Aorta (tissue), 5 donors: ENCODE measurements at regions not wholly inside any gene's neighbourhood (a gene's known extent, or its start where the extent isn't known, plus 50 kb on each side); places are given as distances from the start of the nearest gene placed in this dataset.
A peak's percentile ranks its signal among the peaks of the same experiment; 100 is the strongest.

Experiments
- ATAC-seq: fragments of 200-7000 bp; cut with Tn5 transposase; one replicate; pipeline ENCODE4 v1.9.1; 2022; ENCODE audit warnings: moderate library complexity; ENCODE audit not compliant: low FRiP score
- DNase-seq, 2 donors: peaks; one replicate each; pipeline ENCODE4 v3.0.0-alpha.2; 2020
- H3K27ac ChIP-seq, 2 donors: one replicate each; pipeline ENCODE4 v1.5.1; 2013; ENCODE audit warnings: low read length in 2 of 2, mild to moderate bottlenecking in 2 of 2, moderate library complexity in 2 of 2, control low read depth in 1 of 2, inconsistent platforms in 1 of 2, low read depth in 1 of 2
- H3K27me3 ChIP-seq, 2 donors: one replicate each; pipeline ENCODE4 v1.6.1; 2013; ENCODE audit warnings: control low read depth in 1 of 2, low read length in 1 of 2, mild to moderate bottlenecking in 1 of 2, moderate library complexity in 1 of 2; ENCODE audit not compliant: insufficient read depth in 2 of 2, control insufficient read depth in 1 of 2
- H3K36me3 ChIP-seq, 2 donors: one replicate each; pipeline ENCODE4 v1.6.1; 2013; ENCODE audit warnings: control low read depth in 1 of 2, low read length in 1 of 2, mild to moderate bottlenecking in 1 of 2; ENCODE audit not compliant: insufficient read depth in 2 of 2, control insufficient read depth in 1 of 2
- H3K4me1 ChIP-seq, 2 donors: one replicate each; pipeline ENCODE4 v1.6.1; 2013; ENCODE audit warnings: low read length in 2 of 2, control low read depth in 1 of 2, mild to moderate bottlenecking in 1 of 2, moderate library complexity in 1 of 2; ENCODE audit not compliant: insufficient read depth in 2 of 2, control insufficient read depth in 1 of 2
- H3K4me3 ChIP-seq, 2 donors: one replicate each; pipeline ENCODE4 v1.5.1; 2013; ENCODE audit warnings: low read length in 2 of 2, control low read depth in 1 of 2, mild to moderate bottlenecking in 1 of 2
- H3K9me3 ChIP-seq: one replicate; pipeline ENCODE4 v1.6.1; 2013; ENCODE audit warnings: mild to moderate bottlenecking, low read length; ENCODE audit not compliant: control insufficient read depth
- WGBS, 2 donors: extraction: QIAGEN DNeasy Blood & Tissue Kit; methylation state at CpG; one replicate each; pipeline ENCODE4 v1.1.7; 2013; 5-methylcytosine and 5-hydroxymethylcytosine counted together
- intact Hi-C, 2 donors: fragments of 100-400 bp; cut with DNase I; formaldehyde crosslinking; loops; one replicate each; pipeline versions ENCODE4 v1.14.2 to v1.15.0; 2022
- donor health status: healthy with polysubstance abuse.
- donor health status: Bipolar disorder and iron deficiency.
- donor health status: DM: no; HTN: no; CAD: no.
- donor health status: DM: no; HTN: no; CAD: no.
- donor health status: DM: yes; HTN: yes; CAD: no.

GRCh38 chr16:24624102-24624501 is 84.7 kb downstream of the RBBP6 start:
- ATAC-seq, result no peak
- 76 to 85% methylated on average over 9 of the region's 9 CpGs for WGBS, 2 donors
- H3K4me1 ChIP-seq, result no peaks in the 10 kb centered on the region
- H3K27ac ChIP-seq, result no peak overlapping the region
- intact Hi-C loops, result no loop called here
- no peak overlapping the region for H3K4me3 ChIP-seq
- no peaks in the 10 kb centered on the region for H3K9me3 ChIP-seq
- DNase-seq, result no peak
- no peaks in the 10 kb centered on the region for H3K36me3 ChIP-seq
- no peaks in the 10 kb centered on the region for H3K27me3 ChIP-seq

- Histone ChIP-seq H3K36me3 (no peaks in the 10 kb centered on the region), H3K27ac (no peak overlapping the region), H3K9me3 (no peaks in the 10 kb centered on the region), H3K4me1 (no peaks in the 10 kb centered on the region), H3K4me3 (no peak overlapping the region), H3K27me3 (no peaks in the 10 kb centered on the region)
- 31 to 37% methylated on average over 2 of the region's 2 CpGs for WGBS, 2 donors
- DNase-seq (no peak), ATAC-seq (no peak)
- intact Hi-C loops, result no loop called here
Measured at GRCh38 chr16:24626256-24626655, 86.9 kb downstream of the RBBP6 start.

GRCh38 chr16:24634919-24635318 is 94.5 kb upstream of the TNRC6A start:
- 38 to 51% methylated on average over 1 of the region's 1 CpG for WGBS, 2 donors
- no peak for ATAC-seq
- Histone ChIP-seq H3K4me3 (no peak overlapping the region), H3K27ac (no peak overlapping the region), H3K36me3 (no peaks in the 10 kb centered on the region), H3K9me3 (no peaks in the 10 kb centered on the region), H3K27me3 (no peaks in the 10 kb centered on the region), H3K4me1 (no peaks in the 10 kb centered on the region)
- DNase-seq, result no peak
- intact Hi-C loops, result no loop called here

- DNase-seq, result peak; percentile 71 to 85
- Histone ChIP-seq H3K27me3 (no peaks in the 10 kb centered on the region), H3K4me3 (no peak overlapping the region), H3K27ac (no peak overlapping the region), H3K9me3 (no peaks in the 10 kb centered on the region), H3K36me3 (no peaks in the 10 kb centered on the region), H3K4me1 (no peaks in the 10 kb centered on the region)
- ATAC-seq, result no peak
- intact Hi-C loops, result no loop called here
- 18 to 22% methylated on average over 6 of the region's 6 CpGs for WGBS, 2 donors
Measured at GRCh38 chr16:24635900-24636610, 93.4 kb upstream of the TNRC6A start.

- DNase-seq, result no peak
- WGBS, 2 donors, result 88 to 90% methylated on average over 2 of the region's 2 CpGs
- ATAC-seq, result no peak
Measured at GRCh38 chr16:24639769-24640168, 89.7 kb upstream of the TNRC6A start.

GRCh38 chr16:24643489-24643888 is 86.0 kb upstream of the TNRC6A start:
- no peak overlapping the region for H3K27ac ChIP-seq
- H3K4me1 ChIP-seq, result no peaks in the 10 kb centered on the region
- H3K36me3 ChIP-seq, result no peaks in the 10 kb centered on the region
- intact Hi-C loops, result no loop called here
- H3K9me3 ChIP-seq, result no peaks in the 10 kb centered on the region
- H3K27me3 ChIP-seq, result no peaks in the 10 kb centered on the region
- ATAC-seq, result no peak
- 87 to 90% methylated on average over 8 of the region's 8 CpGs for WGBS, 2 donors
- H3K4me3 ChIP-seq, result no peak overlapping the region
- no peak for DNase-seq

More at GRCh38 chr16:24639769-24640168, 89.7 kb upstream of the TNRC6A start:
- Histone ChIP-seq H3K27me3 (no peaks in the 10 kb centered on the region), H3K27ac (no peak overlapping the region), H3K4me3 (no peak overlapping the region), H3K36me3 (no peaks in the 10 kb centered on the region), H3K9me3 (no peaks in the 10 kb centered on the region), H3K4me1 (no peaks in the 10 kb centered on the region)
- intact Hi-C loops, result no loop called here

- Histone ChIP-seq H3K27me3 (no peaks in the 10 kb centered on the region), H3K4me1 (no peaks in the 10 kb centered on the region), H3K36me3 (no peaks in the 10 kb centered on the region), H3K27ac (no peak overlapping the region), H3K9me3 (no peaks in the 10 kb centered on the region), H3K4me3 (no peak overlapping the region)
- 73 to 79% methylated on average over 5 of the region's 5 CpGs for WGBS, 2 donors
- ATAC-seq (peak; percentile 82), DNase-seq (no peak)
- intact Hi-C loops, result loop anchor here (2.0 to 5.0 kb wide), 2 partner anchors 23 to 81 kb away; partner anchors contain the start of gene TNRC6A (in 1 of the 2)
Measured at GRCh38 chr16:24645739-24646645, 83.5 kb upstream of the TNRC6A start.

GRCh38 chr16:24646646-24646995 is 82.8 kb upstream of the TNRC6A start:
- 65 to 67% methylated on average over 2 of the region's 2 CpGs for WGBS, 2 donors
- intact Hi-C loops, result loop anchor here (2.0 to 5.0 kb wide), 2 partner anchors 22 to 81 kb away; partner anchors contain the start of gene TNRC6A (in 1 of the 2)

More at GRCh38 chr16:24646646-24646995, 82.8 kb upstream of the TNRC6A start:
- H3K27me3 ChIP-seq, result no peaks in the 10 kb centered on the region
- H3K4me1 ChIP-seq, result no peaks in the 10 kb centered on the region
- no peak overlapping the region for H3K27ac ChIP-seq
- no peak overlapping the region for H3K4me3 ChIP-seq
- ATAC-seq (no peak), DNase-seq (no peak)
- no peaks in the 10 kb centered on the region for H3K9me3 ChIP-seq
- no peaks in the 10 kb centered on the region for H3K36me3 ChIP-seq
